Liver (tissue), 3 donors: ENCODE measurements at regions not wholly inside any gene's neighbourhood (a gene's known extent, or its start where the extent isn't known, plus 50 kb on each side); places are given as distances from the start of the nearest gene placed in this dataset.

Experiments used
- EGR1 ChIP-seq, 2 donors: IDR thresholded peaks; 2 replicates each; pipeline ENCODE4 v1.6.1; 2016 to 2018; ENCODE audit warnings: antibody characterized with exemption in 2 of 2, low read depth in 2 of 2
- TAF1 ChIP-seq: conservative IDR thresholded peaks from 2 replicates; pipeline ENCODE4 v1.6.1; 2016; ENCODE audit warnings: antibody characterized with exemption, mild to moderate bottlenecking
- TF ChIP-seq, protein P1 (sequence below): fragments of 150-350 bp; IDR thresholded peaks from 2 replicates; pipeline ENCODE4 v1.5.1; 2017; ENCODE audit warnings: improper control_type of control experiment, low read depth, low read length; ENCODE audit not compliant: missing input control
- donor health status: healthy.
- donor health status: healthy.

- TF ChIP-seq, protein P1, sequence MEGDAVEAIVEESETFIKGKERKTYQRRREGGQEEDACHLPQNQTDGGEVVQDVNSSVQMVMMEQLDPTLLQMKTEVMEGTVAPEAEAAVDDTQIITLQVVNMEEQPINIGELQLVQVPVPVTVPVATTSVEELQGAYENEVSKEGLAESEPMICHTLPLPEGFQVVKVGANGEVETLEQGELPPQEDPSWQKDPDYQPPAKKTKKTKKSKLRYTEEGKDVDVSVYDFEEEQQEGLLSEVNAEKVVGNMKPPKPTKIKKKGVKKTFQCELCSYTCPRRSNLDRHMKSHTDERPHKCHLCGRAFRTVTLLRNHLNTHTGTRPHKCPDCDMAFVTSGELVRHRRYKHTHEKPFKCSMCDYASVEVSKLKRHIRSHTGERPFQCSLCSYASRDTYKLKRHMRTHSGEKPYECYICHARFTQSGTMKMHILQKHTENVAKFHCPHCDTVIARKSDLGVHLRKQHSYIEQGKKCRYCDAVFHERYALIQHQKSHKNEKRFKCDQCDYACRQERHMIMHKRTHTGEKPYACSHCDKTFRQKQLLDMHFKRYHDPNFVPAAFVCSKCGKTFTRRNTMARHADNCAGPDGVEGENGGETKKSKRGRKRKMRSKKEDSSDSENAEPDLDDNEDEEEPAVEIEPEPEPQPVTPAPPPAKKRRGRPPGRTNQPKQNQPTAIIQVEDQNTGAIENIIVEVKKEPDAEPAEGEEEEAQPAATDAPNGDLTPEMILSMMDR: no peak
- no peak for TF ChIP-seq TAF1
- TF ChIP-seq EGR1 (IDR thresholded peaks at IDR 0.05; ENCODE audit: low read depth in 2 of 2): no peak
Measured at GRCh38 chr1:59122527-59122926, 174.4 kb upstream of the FGGY start.
